KMS-11 (cell line): ENCODE measurements at regions not wholly inside any gene's neighbourhood (a gene's known extent, or its start where the extent isn't known, plus 50 kb on each side); places are given as distances from the start of the nearest gene placed in this dataset.

Experiments
- H2AFZ ChIP-seq: fragments of 200-600 bp; sonication (generic); 2 replicates; pipeline ENCODE4 v1.6.1; 2016; ENCODE audit warnings: antibody characterized with exemption, mixed run types, low read depth
- H3K27ac ChIP-seq: fragments of 200-600 bp; sonication (generic); 2 replicates; pipeline ENCODE4 v1.6.1; 2016; ENCODE audit warnings: mild to moderate bottlenecking, mixed run types
- H3K27me3 ChIP-seq: fragments of 200-600 bp; sonication (generic); 2 replicates; pipeline ENCODE4 v1.6.1; 2017; ENCODE audit warnings: mild to moderate bottlenecking, low read depth, mixed run types, moderate library complexity; ENCODE audit not compliant: insufficient read depth
- H3K36me3 ChIP-seq: fragments of 200-600 bp; sonication (generic); 2 replicates; pipeline ENCODE4 v1.6.1; 2017; ENCODE audit warnings: mild to moderate bottlenecking, mixed run types; ENCODE audit not compliant: insufficient read depth
- H3K4me1 ChIP-seq: fragments of 200-600 bp; sonication (generic); 2 replicates; pipeline ENCODE4 v1.6.1; 2016; ENCODE audit warnings: mild to moderate bottlenecking, low read depth, mixed run types; ENCODE audit not compliant: poor library complexity, severe bottlenecking
- H3K4me2 ChIP-seq: fragments of 200-600 bp; sonication (generic); 2 replicates; pipeline ENCODE4 v1.7.0; 2016; ENCODE audit warnings: mild to moderate bottlenecking, mixed run types
- H3K4me3 ChIP-seq: fragments of 200-600 bp; sonication (generic); IDR thresholded peaks from 2 replicates; pipeline ENCODE4 v1.6.1; 2017; ENCODE audit warnings: low read depth, low read length, mixed read lengths; ENCODE audit not compliant: insufficient read depth
- H3K79me2 ChIP-seq: fragments of 200-600 bp; sonication (generic); 2 replicates; pipeline ENCODE4 v1.6.1; 2016; ENCODE audit warnings: low read depth, mixed run types; ENCODE audit not compliant: insufficient read depth
- H3K9ac ChIP-seq: fragments of 200-600 bp; sonication (generic); 2 replicates; pipeline ENCODE4 v1.6.1; 2016; ENCODE audit warnings: mild to moderate bottlenecking, mixed run types
- H4K20me1 ChIP-seq: fragments of 200-600 bp; sonication (generic); 2 replicates; pipeline ENCODE4 v1.6.1; 2016; ENCODE audit warnings: mild to moderate bottlenecking, mixed run types; ENCODE audit not compliant: insufficient read depth
- CTCF ChIP-seq: fragments of 200-600 bp; sonication (generic); conservative IDR thresholded peaks from 2 replicates; pipeline ENCODE4 v1.6.1; 2017; ENCODE audit warnings: low read depth, mild to moderate bottlenecking, antibody characterized with exemption, low read length, moderate library complexity, mixed read lengths

GRCh38 chr4:14023896-14024295 lies 396.4 kb upstream of the BOD1L1 start:
- Histone ChIP-seq H3K27me3 (no peaks in the 10 kb centered on the region), H3K36me3 (no peaks in the 10 kb centered on the region), H3K9ac (no peak overlapping the region), H3K27ac (no peak overlapping the region), H4K20me1 (no peaks in the 10 kb centered on the region), H2AFZ (no peak overlapping the region), H3K4me3 (no peak overlapping the region), H3K4me1 (no peaks in the 10 kb centered on the region), H3K79me2 (no peaks in the 10 kb centered on the region), H3K4me2 (no peak overlapping the region)
- TF ChIP-seq CTCF = no peak

GRCh38 chr4:14025111-14025510 lies 397.6 kb upstream of the BOD1L1 start:
- Histone ChIP-seq H3K79me2 (no peaks in the 10 kb centered on the region), H3K4me1 (no peaks in the 10 kb centered on the region), H2AFZ (no peak overlapping the region), H4K20me1 (no peaks in the 10 kb centered on the region), H3K9ac (no peak overlapping the region), H3K36me3 (no peaks in the 10 kb centered on the region), H3K4me3 (no peak overlapping the region), H3K27me3 (no peaks in the 10 kb centered on the region), H3K4me2 (no peak overlapping the region), H3K27ac (no peak overlapping the region)
- TF ChIP-seq CTCF = no peak

- Histone ChIP-seq H3K4me3 (no peak overlapping the region), H2AFZ (no peak overlapping the region), H3K9ac (no peak overlapping the region), H4K20me1 (no peaks in the 10 kb centered on the region), H3K27me3 (no peaks in the 10 kb centered on the region), H3K4me1 (no peaks in the 10 kb centered on the region), H3K79me2 (no peaks in the 10 kb centered on the region), H3K27ac (no peak overlapping the region), H3K36me3 (no peaks in the 10 kb centered on the region), H3K4me2 (no peak overlapping the region)
- TF ChIP-seq CTCF = no peak
Observed at GRCh38 chr4:14025891-14026290, 398.4 kb upstream of the BOD1L1 start.

- H3K36me3 ChIP-seq = no peaks in the 10 kb centered on the region
- H3K9ac ChIP-seq = no peak overlapping the region
- no peaks in the 10 kb centered on the region for H4K20me1 ChIP-seq
- H2AFZ ChIP-seq = no peak overlapping the region
- H3K79me2 ChIP-seq = no peaks in the 10 kb centered on the region
- H3K4me3 ChIP-seq = no peak overlapping the region
- TF ChIP-seq CTCF = no peak
- H3K27me3 ChIP-seq = no peaks in the 10 kb centered on the region
- no peak overlapping the region for H3K27ac ChIP-seq
- no peak overlapping the region for H3K4me2 ChIP-seq
- no peaks in the 10 kb centered on the region for H3K4me1 ChIP-seq
Observed at GRCh38 chr4:14028862-14029261, 401.3 kb upstream of the BOD1L1 start.

- TF ChIP-seq CTCF = no peak
- no peaks in the 10 kb centered on the region for H3K4me1 ChIP-seq
- no peak overlapping the region for H3K27ac ChIP-seq
- no peak overlapping the region for H3K9ac ChIP-seq
- no peaks in the 10 kb centered on the region for H3K36me3 ChIP-seq
- H3K4me3 ChIP-seq = no peak overlapping the region
- no peak overlapping the region for H3K4me2 ChIP-seq
- H3K27me3 ChIP-seq = no peaks in the 10 kb centered on the region
- no peaks in the 10 kb centered on the region for H4K20me1 ChIP-seq
- no peaks in the 10 kb centered on the region for H3K79me2 ChIP-seq
- no peak overlapping the region for H2AFZ ChIP-seq
Observed at GRCh38 chr4:14035076-14035475, 407.6 kb upstream of the BOD1L1 start.
